Femur (tissue), 1 donor: ENCODE measurements at regions not wholly inside any gene's neighbourhood (a gene's known extent, or its start where the extent isn't known, plus 50 kb on each side); places are given as distances from the start of the nearest gene placed in this dataset.
A peak's percentile ranks its signal among the peaks of the same experiment; 100 is the strongest.
"Not testable (repeated sequence)": the region's sequence is repeated elsewhere in the genome, so short reads cannot be mapped to it uniquely, and the experiment has no call there.

Source experiments
- DNase-seq: peaks from one replicate; pipeline ENCODE4 v3.0.0-alpha.2; 2017

GRCh38 chr6:14776307-14776706 is 469.6 kb upstream of the JARID2 start:
- no peak for DNase-seq

GRCh38 chr6:14781772-14782525 is 463.9 kb upstream of the JARID2 start:
- no peak for DNase-seq

GRCh38 chr6:14782921-14783464 is 462.9 kb upstream of the JARID2 start:
- not testable (repeated sequence) for DNase-seq

GRCh38 chr6:14783594-14783993 is 462.3 kb upstream of the JARID2 start:
- DNase-seq = no peak

GRCh38 chr6:14784596-14785492 is 461.0 kb upstream of the JARID2 start:
- DNase-seq = no peak

GRCh38 chr6:14785493-14785790 is 460.4 kb upstream of the JARID2 start:
- DNase-seq = no peak

- DNase-seq = no peak
Observed at GRCh38 chr6:14786008-14786407, 459.9 kb upstream of the JARID2 start.

- no peak for DNase-seq
Observed at GRCh38 chr6:14786455-14786854, 459.4 kb upstream of the JARID2 start.

GRCh38 chr6:14787250-14787649 is 458.6 kb upstream of the JARID2 start:
- no peak for DNase-seq

- no peak for DNase-seq
Observed at GRCh38 chr6:14787677-14788076, 458.2 kb upstream of the JARID2 start.

- DNase-seq = no peak
Observed at GRCh38 chr6:14789996-14790395, 455.9 kb upstream of the JARID2 start.

- DNase-seq = no peak
Observed at GRCh38 chr6:14790976-14791375, 454.9 kb upstream of the JARID2 start.

GRCh38 chr6:14791526-14791925 is 454.3 kb upstream of the JARID2 start:
- no peak for DNase-seq

GRCh38 chr6:14792118-14792955 is 453.5 kb upstream of the JARID2 start:
- peak; percentile 36 for DNase-seq

- no peak for DNase-seq
Observed at GRCh38 chr6:14795451-14795850, 450.4 kb upstream of the JARID2 start.

- no peak for DNase-seq
Observed at GRCh38 chr6:14796974-14797762, 448.7 kb upstream of the JARID2 start.

GRCh38 chr6:14797875-14798593 is 447.8 kb upstream of the JARID2 start:
- no peak for DNase-seq

- DNase-seq = no peak
Observed at GRCh38 chr6:14798594-14798982, 447.3 kb upstream of the JARID2 start.

GRCh38 chr6:14798996-14799588 is 446.8 kb upstream of the JARID2 start:
- no peak for DNase-seq

- peak; percentile 75 for DNase-seq
Observed at GRCh38 chr6:14799928-14800327, 445.9 kb upstream of the JARID2 start.

GRCh38 chr6:14802514-14803160 is 443.2 kb upstream of the JARID2 start:
- DNase-seq = no peak
